Stimulated activated naive CD8-positive, alpha-beta T cell treated with anti-CD3 and anti-CD28 coated beads, Interleukin-15, Interleukin-2, amounts not matched to agents 100 ng/mL and 50 ng/mL, for 24 hours (primary cell): ENCODE measurements at regions not wholly inside any gene's neighbourhood (a gene's known extent, or its start where the extent isn't known, plus 50 kb on each side); places are given as distances from the start of the nearest gene placed in this dataset.

Experiments used
- H3K27ac Mint-ChIP-seq: one replicate; pipeline ENCODE4 v1.8.0; 2021; ENCODE audit warnings: mild to moderate bottlenecking, mixed read lengths
- H3K27me3 Mint-ChIP-seq: one replicate; pipeline ENCODE4 v1.8.0; 2021; ENCODE audit warnings: mixed read lengths
- H3K36me3 Mint-ChIP-seq: one replicate; pipeline ENCODE4 v1.8.0; 2021; ENCODE audit warnings: low read depth, mixed read lengths
- H3K4me1 Mint-ChIP-seq: one replicate; pipeline ENCODE4 v1.8.0; 2021; ENCODE audit warnings: low read depth, mixed read lengths
- H3K4me3 Mint-ChIP-seq: one replicate; pipeline ENCODE4 v1.8.0; 2021; ENCODE audit warnings: mild to moderate bottlenecking, mixed read lengths
- H3K9me3 Mint-ChIP-seq: one replicate; pipeline ENCODE4 v1.8.0; 2021; ENCODE audit warnings: mixed read lengths

DNA sequence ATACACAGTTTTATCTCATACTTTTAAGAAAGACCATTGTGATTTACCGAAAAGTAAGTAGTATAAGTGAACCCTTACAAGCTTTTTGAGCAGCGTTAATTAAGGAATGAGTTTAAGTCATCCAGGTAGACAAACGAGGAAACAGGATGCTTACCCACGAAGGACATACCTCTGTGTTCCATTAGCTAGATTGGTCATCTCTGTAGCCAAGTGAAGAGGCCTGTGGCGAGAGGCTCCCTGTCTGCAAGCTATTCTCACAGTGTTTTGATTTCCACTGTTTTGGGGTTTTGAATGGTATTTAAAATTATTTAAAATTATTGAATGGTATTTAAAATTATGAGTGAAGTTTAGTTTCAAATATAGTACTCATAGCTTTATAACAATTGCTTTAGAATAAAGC, 342.1 kb upstream of the RGS6 start:
- Mint-ChIP-seq H3K27me3 (no peaks in the 10 kb centered on the region), H3K27ac (no peak overlapping the region), H3K9me3 (no peaks in the 10 kb centered on the region), H3K4me3 (no peak overlapping the region), H3K36me3 (peaks cover 35% of the 10 kb centered on the region), H3K4me1 (peaks cover 53% of the 10 kb centered on the region)

DNA sequence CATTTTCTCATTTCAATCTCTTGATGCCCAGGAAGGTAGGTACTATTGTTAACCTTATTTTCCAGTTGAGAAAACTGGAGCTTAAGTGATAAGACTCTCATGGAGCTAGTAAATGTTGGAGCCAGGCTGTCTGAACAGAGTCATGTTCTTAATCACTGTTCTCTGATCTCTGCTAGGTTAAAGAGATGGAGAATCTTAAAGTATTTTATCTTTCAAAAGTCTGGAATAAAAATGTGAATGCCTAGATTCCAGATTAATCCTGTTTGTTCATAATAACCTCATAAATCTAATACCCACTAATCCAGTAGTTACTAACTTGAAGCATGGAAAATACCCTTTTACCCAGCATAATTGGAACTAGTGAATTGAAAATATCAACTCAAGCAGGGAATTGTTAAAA, 341.0 kb upstream of the RGS6 start:
- no peak overlapping the region for H3K27ac Mint-ChIP-seq
- H3K9me3 Mint-ChIP-seq: no peaks in the 10 kb centered on the region

DNA sequence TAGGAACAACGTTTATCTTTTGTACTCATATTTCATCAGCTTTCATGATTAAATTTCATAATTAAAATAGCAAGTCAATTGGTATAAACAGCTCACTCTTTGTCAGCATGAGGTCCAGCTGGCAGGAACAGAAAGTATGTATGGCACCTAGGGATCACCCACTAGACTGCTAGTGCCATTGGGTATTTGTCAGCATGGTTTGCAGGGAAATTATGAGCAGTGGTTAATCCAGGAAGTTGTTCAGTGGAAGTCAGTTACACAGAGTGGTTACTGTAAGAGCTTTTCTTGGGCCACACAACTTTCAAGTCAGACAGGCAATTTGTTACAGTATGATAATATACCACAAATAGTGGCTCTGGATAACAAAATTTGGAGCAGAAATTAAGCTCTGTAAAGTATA, 340.3 kb upstream of the RGS6 start:
- Mint-ChIP-seq H3K9me3 (no peaks in the 10 kb centered on the region), H3K27me3 (no peaks in the 10 kb centered on the region), H3K36me3 (peaks cover 38% of the 10 kb centered on the region), H3K27ac (peak overlapping the region; percentile 59), H3K4me1 (peaks cover 52% of the 10 kb centered on the region), H3K4me3 (peak overlapping the region; percentile 31)

More for the DNA sequence above, 341.0 kb upstream of the RGS6 start:
- Mint-ChIP-seq H3K27me3 (no peaks in the 10 kb centered on the region), H3K36me3 (peaks cover 43% of the 10 kb centered on the region), H3K4me1 (peaks cover 52% of the 10 kb centered on the region), H3K4me3 (no peak overlapping the region)

DNA sequence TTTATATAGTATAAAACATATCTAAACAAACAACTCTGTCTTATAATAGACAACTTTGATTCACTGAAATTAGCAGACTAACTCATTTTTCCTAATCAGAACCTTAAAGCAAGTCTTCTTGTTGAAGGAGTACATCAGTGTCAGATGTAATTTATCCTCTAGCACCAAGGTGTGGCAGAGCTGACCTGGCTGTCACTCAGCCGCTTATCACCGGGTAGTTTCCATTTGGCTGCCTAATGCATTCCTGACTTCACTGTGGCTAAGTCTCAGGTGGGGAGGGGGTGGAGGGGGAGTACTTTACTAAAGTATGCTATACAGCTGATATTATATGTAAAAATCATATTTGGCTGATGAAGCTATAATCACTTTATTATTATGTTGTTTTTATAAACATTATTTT, 339.9 kb upstream of the RGS6 start:
- Mint-ChIP-seq H3K36me3 (peaks cover 34% of the 10 kb centered on the region), H3K27ac (peak overlapping the region; percentile 40), H3K4me1 (peaks cover 55% of the 10 kb centered on the region), H3K4me3 (no peak overlapping the region), H3K9me3 (no peaks in the 10 kb centered on the region), H3K27me3 (no peaks in the 10 kb centered on the region)

DNA sequence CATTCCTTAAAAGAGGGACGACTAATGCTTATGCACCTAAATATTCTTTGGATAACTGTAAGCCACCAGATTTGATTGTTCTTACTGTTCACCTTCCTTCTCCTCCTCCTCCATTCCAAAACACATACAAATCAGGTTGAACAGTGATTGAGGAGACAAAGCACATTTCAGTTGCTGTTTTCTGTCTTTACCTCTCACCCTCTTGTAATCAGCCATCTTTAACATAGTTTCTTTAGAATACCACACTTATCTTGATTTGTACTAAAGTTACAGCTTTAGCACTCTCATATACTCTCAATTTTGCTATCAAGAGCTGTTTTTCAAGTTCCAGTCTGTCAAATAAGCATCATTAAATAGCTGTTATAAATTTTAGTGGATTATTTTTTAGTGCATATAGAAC, 338.3 kb upstream of the RGS6 start:
- Mint-ChIP-seq H3K27ac (no peak overlapping the region), H3K4me1 (peaks cover 71% of the 10 kb centered on the region), H3K4me3 (no peak overlapping the region), H3K9me3 (no peaks in the 10 kb centered on the region), H3K36me3 (peaks cover 32% of the 10 kb centered on the region), H3K27me3 (no peaks in the 10 kb centered on the region)

DNA sequence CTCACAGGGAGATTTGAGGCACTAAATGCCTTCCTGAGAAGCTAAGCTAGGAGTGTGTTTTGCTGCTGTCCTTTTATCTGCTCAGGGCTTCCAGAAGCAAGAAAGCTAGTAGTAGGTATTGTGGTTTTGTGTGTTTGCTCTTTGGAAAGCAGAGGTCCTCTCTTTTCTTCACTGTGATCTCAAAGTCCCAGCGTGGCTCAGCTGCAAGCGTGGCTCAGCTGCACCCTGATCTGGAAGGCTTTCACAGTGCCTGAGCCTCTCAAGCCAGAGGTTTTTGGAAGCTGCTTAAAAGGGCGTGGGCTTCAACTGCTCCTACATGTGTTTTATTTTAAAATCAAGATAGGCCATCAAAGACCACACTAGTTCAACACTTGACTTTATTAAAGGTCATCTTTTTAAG, 337.4 kb upstream of the RGS6 start:
- no peaks in the 10 kb centered on the region for H3K27me3 Mint-ChIP-seq
- H3K36me3 Mint-ChIP-seq: peaks cover 37% of the 10 kb centered on the region
- H3K9me3 Mint-ChIP-seq: no peaks in the 10 kb centered on the region
- peak overlapping the region; percentile 50 for H3K27ac Mint-ChIP-seq
- no peak overlapping the region for H3K4me3 Mint-ChIP-seq
- peaks cover 69% of the 10 kb centered on the region for H3K4me1 Mint-ChIP-seq

DNA sequence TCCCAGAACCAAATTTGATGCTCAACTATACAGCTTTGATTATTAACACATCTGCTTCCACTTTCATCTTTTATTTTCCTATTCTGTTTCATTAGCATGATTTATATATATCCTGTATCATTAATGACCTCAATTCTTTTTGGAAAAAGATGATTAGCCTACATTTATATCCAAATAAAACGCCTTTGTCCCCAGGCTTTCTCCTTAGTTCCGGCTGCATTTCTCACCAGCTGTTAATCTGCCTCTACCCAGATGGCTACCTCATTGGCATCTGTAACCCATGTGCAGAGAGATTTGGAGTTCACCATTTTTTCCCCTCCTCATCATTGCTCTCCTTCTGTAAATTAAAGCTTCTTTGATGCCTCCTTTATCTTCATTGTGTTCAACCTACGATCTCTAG, 336.8 kb upstream of the RGS6 start:
- Mint-ChIP-seq H3K27ac (peak overlapping the region; percentile 53), H3K27me3 (no peaks in the 10 kb centered on the region), H3K36me3 (peaks cover 44% of the 10 kb centered on the region), H3K4me3 (peak overlapping the region; percentile 18), H3K4me1 (peaks cover 69% of the 10 kb centered on the region), H3K9me3 (peaks cover 6% of the 10 kb centered on the region)

DNA sequence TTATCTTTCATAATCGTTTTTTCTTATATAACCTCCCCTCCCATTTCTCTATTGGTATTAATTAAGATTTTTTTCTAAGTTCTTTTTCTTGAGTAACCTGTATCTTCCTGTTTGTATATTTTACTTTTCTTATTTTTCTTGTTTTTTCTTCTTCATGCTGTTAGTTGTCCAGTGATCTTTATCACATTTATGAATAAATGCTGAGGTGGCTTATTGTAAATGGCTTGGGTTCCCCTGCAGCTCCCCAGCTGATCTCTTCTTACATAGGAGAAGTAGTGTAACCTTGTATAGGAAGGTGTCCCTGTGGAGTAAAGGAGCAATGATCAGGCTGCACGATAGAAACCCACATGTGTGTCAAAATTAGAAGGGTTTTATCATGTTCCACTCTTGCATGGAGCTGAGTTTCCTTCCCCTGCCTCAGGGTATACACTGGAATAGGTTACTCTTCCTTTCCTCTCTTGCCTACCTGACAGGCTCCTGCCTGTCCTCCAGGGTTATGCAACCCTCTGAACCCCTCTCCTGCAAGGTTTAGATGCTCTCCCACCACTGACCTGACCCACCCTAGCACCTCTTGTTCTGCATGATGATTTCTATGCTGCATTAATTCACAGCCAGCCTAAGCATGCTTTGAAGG, 334.8 kb upstream of the RGS6 start:
- Mint-ChIP-seq H3K36me3 (peaks cover 57% of the 10 kb centered on the region), H3K4me1 (peaks cover 62% of the 10 kb centered on the region), H3K4me3 (no peak overlapping the region), H3K27me3 (no peaks in the 10 kb centered on the region), H3K9me3 (peaks cover 17% of the 10 kb centered on the region), H3K27ac (no peak overlapping the region)

DNA sequence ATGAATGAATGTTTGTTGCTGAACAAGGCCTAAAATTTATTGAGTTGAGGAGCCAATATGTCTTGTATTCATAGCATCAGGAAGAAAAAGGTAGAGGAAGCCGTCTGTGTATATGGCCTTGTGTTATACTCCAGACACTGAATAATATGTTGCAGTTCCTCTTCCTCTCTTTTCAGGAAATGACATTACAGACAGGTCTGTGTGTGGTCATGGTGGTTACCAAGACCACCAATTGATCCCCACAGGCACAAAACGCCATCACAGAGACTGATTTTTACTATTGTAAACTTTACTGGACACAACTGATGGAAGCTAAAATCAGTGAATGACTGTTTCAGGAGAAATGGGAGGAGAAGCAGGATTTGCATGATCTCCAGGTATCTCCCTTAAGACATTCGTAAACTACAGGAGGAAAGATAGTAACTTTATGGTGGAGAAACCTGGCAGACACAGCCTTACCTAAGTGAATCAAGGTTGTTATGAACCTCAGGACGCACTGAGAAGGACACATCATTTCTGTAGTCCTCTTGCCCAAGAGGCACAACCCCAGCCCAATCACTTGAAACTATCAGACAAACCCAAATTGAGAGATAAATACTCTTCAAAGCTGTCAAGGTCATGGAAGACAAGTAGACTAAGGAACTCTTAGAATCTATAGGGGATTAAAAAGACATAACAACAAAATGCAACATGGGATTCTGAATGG, 334.1 kb upstream of the RGS6 start:
- peaks cover 61% of the 10 kb centered on the region for H3K36me3 Mint-ChIP-seq
- H3K27ac Mint-ChIP-seq: peak overlapping the region; percentile 11
- no peak overlapping the region for H3K4me3 Mint-ChIP-seq
- peaks cover 17% of the 10 kb centered on the region for H3K9me3 Mint-ChIP-seq
- H3K27me3 Mint-ChIP-seq: no peaks in the 10 kb centered on the region
- H3K4me1 Mint-ChIP-seq: peaks cover 59% of the 10 kb centered on the region

DNA sequence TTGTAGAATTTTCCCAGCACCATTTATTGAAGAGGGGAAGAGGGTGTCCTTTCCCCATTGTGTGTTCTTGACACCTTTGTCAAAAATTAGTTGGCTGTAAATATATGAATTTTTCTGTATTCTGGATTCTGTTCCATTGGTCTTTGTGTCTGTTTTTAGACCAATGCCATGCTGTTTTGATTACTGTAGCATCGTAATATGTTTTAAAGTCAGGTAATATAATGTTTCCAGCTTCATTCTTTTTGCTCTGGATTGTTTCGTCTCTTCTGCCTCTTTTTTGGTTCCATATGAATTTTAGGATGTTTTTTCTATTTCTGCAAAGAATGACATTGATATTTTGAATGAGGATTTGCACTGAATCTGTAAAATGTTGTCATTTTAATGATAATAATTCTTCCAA, 331.9 kb upstream of the RGS6 start:
- Mint-ChIP-seq H3K36me3 (peaks cover 64% of the 10 kb centered on the region), H3K27me3 (no peaks in the 10 kb centered on the region), H3K9me3 (peaks cover 17% of the 10 kb centered on the region), H3K4me3 (no peak overlapping the region), H3K27ac (no peak overlapping the region), H3K4me1 (peaks cover 42% of the 10 kb centered on the region)

DNA sequence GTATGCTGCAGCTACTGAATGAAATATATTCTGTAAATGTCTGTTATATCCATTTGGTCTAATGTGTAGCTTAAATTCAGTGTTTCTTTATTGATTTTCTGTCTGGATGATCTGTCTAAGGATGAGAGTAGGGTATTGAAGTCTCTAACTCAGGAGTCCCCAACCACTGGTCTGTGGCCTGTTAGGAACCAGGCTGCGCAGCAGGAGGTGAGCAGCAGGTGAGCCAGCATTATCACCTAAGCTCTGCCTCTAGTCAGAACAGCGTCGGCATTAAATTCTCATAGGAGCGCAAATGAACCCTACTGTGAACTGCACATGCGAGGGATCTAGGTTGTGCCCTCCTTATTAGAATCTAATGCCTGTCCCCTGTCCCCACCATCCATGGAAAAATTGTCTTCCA, 329.7 kb upstream of the RGS6 start:
- H3K9me3 Mint-ChIP-seq: peaks cover 17% of the 10 kb centered on the region
- peaks cover 53% of the 10 kb centered on the region for H3K4me1 Mint-ChIP-seq
- H3K27me3 Mint-ChIP-seq: no peaks in the 10 kb centered on the region
- no peak overlapping the region for H3K4me3 Mint-ChIP-seq
- H3K36me3 Mint-ChIP-seq: peaks cover 62% of the 10 kb centered on the region
- H3K27ac Mint-ChIP-seq: no peak overlapping the region

DNA sequence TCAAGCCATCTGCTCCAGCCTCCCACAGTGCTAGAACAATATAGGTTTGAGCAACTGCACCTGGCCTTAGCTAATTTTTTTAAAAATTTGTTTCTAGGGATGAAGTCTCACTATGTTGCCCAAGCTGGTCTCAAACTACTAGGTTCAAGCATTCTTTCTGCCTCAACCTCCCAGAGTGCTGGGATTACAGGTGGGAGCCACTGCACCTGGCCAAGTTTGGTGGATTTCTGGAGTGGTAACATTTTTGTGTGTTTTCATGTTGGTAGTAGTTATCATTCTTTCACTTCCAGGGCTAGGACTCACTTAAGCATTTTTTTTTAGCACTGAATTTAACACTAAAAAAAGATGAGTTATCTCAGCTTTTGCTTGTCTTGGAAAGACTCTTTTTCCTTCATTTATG, 328.0 kb upstream of the RGS6 start:
- Mint-ChIP-seq H3K4me1 (peaks cover 44% of the 10 kb centered on the region), H3K9me3 (peaks cover 17% of the 10 kb centered on the region), H3K27me3 (no peaks in the 10 kb centered on the region), H3K27ac (no peak overlapping the region), H3K4me3 (no peak overlapping the region), H3K36me3 (peaks cover 53% of the 10 kb centered on the region)

DNA sequence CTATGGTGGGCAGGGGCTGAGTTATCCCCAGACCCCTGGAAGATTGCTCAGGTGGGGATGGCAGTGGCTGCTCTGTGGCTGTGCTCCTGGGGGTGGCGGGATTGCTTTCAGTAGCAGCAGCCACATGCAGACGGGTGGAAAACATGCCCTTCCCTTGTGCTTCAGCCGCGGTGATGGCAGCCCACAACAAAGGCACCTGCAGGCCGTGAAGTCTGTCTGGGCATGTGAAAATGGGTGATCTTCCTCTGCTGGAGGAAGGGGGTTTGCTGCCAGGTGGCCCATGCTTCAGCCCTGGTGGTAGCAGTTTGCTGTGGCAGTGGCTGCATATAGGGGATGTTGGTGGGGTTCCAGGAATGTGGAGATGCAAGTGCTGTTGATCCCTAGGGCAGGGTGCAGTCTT, 326.2 kb upstream of the RGS6 start:
- H3K4me3 Mint-ChIP-seq: no peak overlapping the region
- peaks cover 8% of the 10 kb centered on the region for H3K9me3 Mint-ChIP-seq
- peaks cover 46% of the 10 kb centered on the region for H3K4me1 Mint-ChIP-seq
- H3K27me3 Mint-ChIP-seq: no peaks in the 10 kb centered on the region
- peaks cover 36% of the 10 kb centered on the region for H3K36me3 Mint-ChIP-seq
- peak overlapping the region; percentile 36 for H3K27ac Mint-ChIP-seq

DNA sequence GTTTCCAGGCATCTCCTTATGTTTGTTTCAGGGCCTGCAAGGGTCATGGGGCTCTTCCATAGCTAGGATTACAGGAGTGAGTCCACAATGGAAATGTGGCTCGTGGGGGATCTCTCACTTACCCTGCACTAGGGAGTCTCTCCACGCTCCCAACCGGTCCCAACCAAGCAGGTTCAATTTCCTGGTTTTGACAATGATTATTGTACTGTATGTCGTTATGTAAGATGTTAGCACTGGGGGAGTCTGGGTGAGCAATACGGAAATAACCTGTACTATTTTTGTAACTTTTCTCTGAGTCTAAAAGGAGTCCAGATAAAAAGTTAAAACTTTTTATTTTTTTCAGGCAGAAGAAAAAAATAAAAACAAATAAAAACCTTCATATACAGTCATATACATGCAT, 325.7 kb upstream of the RGS6 start:
- Mint-ChIP-seq H3K9me3 (peaks cover 6% of the 10 kb centered on the region), H3K4me3 (no peak overlapping the region), H3K27me3 (no peaks in the 10 kb centered on the region), H3K36me3 (peaks cover 33% of the 10 kb centered on the region), H3K27ac (peak overlapping the region; percentile 54), H3K4me1 (peaks cover 44% of the 10 kb centered on the region)

DNA sequence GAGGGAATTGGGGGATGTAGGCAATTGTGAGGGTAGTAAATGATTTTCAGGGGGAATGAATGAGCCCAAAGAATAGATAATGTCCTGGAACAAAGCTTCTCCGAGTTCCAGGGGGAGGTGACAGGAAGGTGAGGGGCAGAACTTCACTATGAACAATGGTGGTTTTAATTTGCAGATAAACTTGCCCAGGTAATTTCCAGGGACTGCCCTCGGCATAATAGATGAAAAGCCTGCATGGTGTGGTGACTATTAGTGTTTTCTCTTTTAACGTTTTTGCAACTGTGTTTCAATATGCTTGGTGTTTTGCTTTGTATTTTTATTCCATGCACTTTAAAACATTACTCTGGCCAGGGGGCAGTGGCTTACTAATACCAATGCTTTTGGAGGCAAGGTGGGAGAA, 325.2 kb upstream of the RGS6 start:
- Mint-ChIP-seq H3K9me3 (peaks cover under 1% of the 10 kb centered on the region), H3K4me1 (peaks cover 40% of the 10 kb centered on the region), H3K36me3 (peaks cover 28% of the 10 kb centered on the region), H3K4me3 (no peak overlapping the region), H3K27ac (peak overlapping the region; percentile 54), H3K27me3 (no peaks in the 10 kb centered on the region)

DNA sequence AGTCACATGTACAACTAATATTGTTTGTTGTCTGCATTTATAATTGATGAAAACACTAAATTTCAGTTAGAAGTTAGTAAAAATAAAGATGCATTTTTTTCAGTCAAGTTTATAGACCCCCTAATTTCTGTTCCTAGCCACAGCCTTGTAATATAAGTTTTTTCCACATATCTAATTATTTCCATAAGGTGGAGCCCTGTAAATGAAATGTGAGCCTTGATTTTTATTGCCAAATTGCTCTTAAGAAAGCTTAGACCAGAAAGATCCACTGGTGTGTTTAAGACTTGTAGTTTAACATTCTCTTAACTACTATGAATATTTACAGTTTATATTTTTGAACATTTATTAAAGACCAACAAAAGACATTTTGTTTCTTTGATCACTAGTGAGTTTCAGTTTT, 322.1 kb upstream of the RGS6 start:
- Mint-ChIP-seq H3K36me3 (peaks cover 14% of the 10 kb centered on the region), H3K4me3 (no peak overlapping the region), H3K27ac (no peak overlapping the region), H3K4me1 (peaks cover 39% of the 10 kb centered on the region), H3K27me3 (no peaks in the 10 kb centered on the region), H3K9me3 (no peaks in the 10 kb centered on the region)
